GM23338 (cell line): ENCODE measurements at regions not wholly inside any gene's neighbourhood (a gene's known extent, or its start where the extent isn't known, plus 50 kb on each side); places are given as distances from the start of the nearest gene placed in this dataset.

Source experiments
- ATAC-seq: fragments of 200-7000 bp; cut with Tn5 transposase; 3 replicates; pipeline ENCODE4 v1.9.1; 2020
- DNase-seq: peaks from one replicate; pipeline ENCODE4 v3.0.0-alpha.2; 2015; ENCODE audit warnings: low spot score
- H2AFZ ChIP-seq: fragments of 200-600 bp; sonication (generic); 2 replicates; pipeline ENCODE4 v1.8.0; 2016; ENCODE audit warnings: antibody characterized with exemption, mild to moderate bottlenecking, moderate library complexity
- H3F3A ChIP-seq: fragments of 200-600 bp; sonication (generic); replicated peaks from 2 replicates; pipeline ENCODE4 v1.8.0; 2017; ENCODE audit warnings: antibody characterized with exemption, mixed run types, low read depth
- H3K27ac ChIP-seq: fragments of 200-600 bp; sonication (generic); 2 replicates; pipeline ENCODE4 v1.6.1; 2016; ENCODE audit warnings: low read depth
- H3K27me3 ChIP-seq: fragments of 200-600 bp; sonication (generic); 2 replicates; pipeline ENCODE4 v1.8.0; 2016; ENCODE audit warnings: mild to moderate bottlenecking, mixed run types, moderate library complexity; ENCODE audit not compliant: insufficient read depth
- H3K36me3 ChIP-seq: fragments of 200-600 bp; sonication (generic); 2 replicates; pipeline ENCODE4 v1.8.0; 2016; ENCODE audit warnings: mild to moderate bottlenecking; ENCODE audit not compliant: insufficient read depth
- H3K4me1 ChIP-seq: fragments of 200-600 bp; sonication (generic); 2 replicates; pipeline ENCODE4 v1.8.0; 2016; ENCODE audit warnings: mild to moderate bottlenecking, moderate library complexity; ENCODE audit not compliant: insufficient read depth
- H3K4me2 ChIP-seq: fragments of 200-600 bp; sonication (generic); 2 replicates; pipeline ENCODE4 v1.7.1; 2017; ENCODE audit warnings: mixed run types
- H3K4me3 ChIP-seq: fragments of 200-600 bp; sonication (generic); 2 replicates; pipeline ENCODE4 v1.6.1; 2016; ENCODE audit warnings: mixed run types
- H3K79me2 ChIP-seq: fragments of 200-600 bp; sonication (generic); replicated peaks from 2 replicates; pipeline ENCODE4 v1.8.0; 2017; ENCODE audit warnings: mild to moderate bottlenecking; ENCODE audit not compliant: insufficient read depth
- H3K9me2 ChIP-seq: fragments of 200-600 bp; sonication (generic); 2 replicates; pipeline ENCODE4 v1.8.0; 2017; ENCODE audit not compliant: insufficient read depth
- H4K20me1 ChIP-seq: fragments of 200-600 bp; sonication (generic); replicated peaks from 2 replicates; pipeline ENCODE4 v1.8.0; 2017; ENCODE audit warnings: mild to moderate bottlenecking; ENCODE audit not compliant: insufficient read depth
- H3K27ac Mint-ChIP-seq: 2 replicates; pipeline ENCODE4 v1.8.0; 2020; ENCODE audit warnings: inconsistent platforms, mild to moderate bottlenecking, moderate library complexity, mixed read lengths
- H3K27me3 Mint-ChIP-seq: 3 replicates; pipeline ENCODE4 v1.8.0; 2022; ENCODE audit warnings: low read depth, mild to moderate bottlenecking, moderate library complexity, mixed read lengths, inconsistent platforms; ENCODE audit not compliant: insufficient read depth, poor library complexity
- H3K36me3 Mint-ChIP-seq: 3 replicates; pipeline ENCODE4 v1.8.0; 2021; ENCODE audit warnings: low read depth, mild to moderate bottlenecking, inconsistent platforms, moderate library complexity, mixed read lengths
- H3K4me1 Mint-ChIP-seq: 3 replicates; pipeline ENCODE4 v1.8.0; 2020; ENCODE audit warnings: mild to moderate bottlenecking, inconsistent platforms, mixed read lengths
- H3K4me3 Mint-ChIP-seq: 3 replicates; pipeline ENCODE4 v1.8.0; 2021; ENCODE audit warnings: moderate library complexity, mild to moderate bottlenecking, inconsistent platforms, mixed read lengths
- H3K9me3 Mint-ChIP-seq: 3 replicates; pipeline ENCODE4 v1.8.0; 2020; ENCODE audit warnings: moderate library complexity, mild to moderate bottlenecking, inconsistent platforms, mixed read lengths
- CREB1 ChIP-seq: fragments of 250-450 bp; sonication (Bioruptor Pico); IDR thresholded peaks from 2 replicates; pipeline ENCODE4 v1.5.0; 2020; ENCODE audit warnings: low read depth, mild to moderate bottlenecking, moderate library complexity
- CTCF ChIP-seq, 2 experiments: fragments of 200-600 bp in 1 of 2; sonication (generic) in 1 of 2; conservative IDR thresholded peaks; 2 replicates each; pipeline versions ENCODE4 v1.5.1 to v1.6.1; 2016 to 2017; ENCODE audit warnings: antibody characterized with exemption in 2 of 2, low read depth in 2 of 2, mild to moderate bottlenecking in 2 of 2, moderate library complexity in 1 of 2
- ETS1 ChIP-seq: IDR thresholded peaks from 2 replicates; pipeline ENCODE4 v1.6.1; 2016; ENCODE audit warnings: antibody characterized with exemption
- JUNB ChIP-seq: IDR thresholded peaks from one replicate; pipeline ENCODE4 v1.6.1; 2016; ENCODE audit warnings: antibody characterized with exemption; ENCODE audit not compliant: unreplicated experiment
- NANOG ChIP-seq: IDR thresholded peaks from 2 replicates; pipeline ENCODE4 v1.6.1; 2016; ENCODE audit warnings: antibody characterized with exemption, borderline replicate concordance
- POLR2AphosphoS5 ChIP-seq: IDR thresholded peaks from 2 replicates; pipeline ENCODE4 v1.6.1; 2016; ENCODE audit warnings: antibody characterized with exemption, low read depth
- STAT1 ChIP-seq: IDR thresholded peaks from one replicate; pipeline ENCODE4 v1.6.1; 2016; ENCODE audit warnings: antibody characterized with exemption; ENCODE audit not compliant: unreplicated experiment
- ZNF331 ChIP-seq: fragments of 250-450 bp; sonication (Bioruptor Pico); IDR thresholded peaks from 2 replicates; pipeline ENCODE4 v1.5.0; 2020; ENCODE audit warnings: low read depth, mild to moderate bottlenecking, moderate library complexity

- TF ChIP-seq CTCF (conservative IDR thresholded peaks at IDR 0.05; ENCODE audit: low read depth in 2 of 2), result no peak
Measured at GRCh38 chr14:100654025-100654813, 67.0 kb upstream of the BEGAIN start (continued).

DNA sequence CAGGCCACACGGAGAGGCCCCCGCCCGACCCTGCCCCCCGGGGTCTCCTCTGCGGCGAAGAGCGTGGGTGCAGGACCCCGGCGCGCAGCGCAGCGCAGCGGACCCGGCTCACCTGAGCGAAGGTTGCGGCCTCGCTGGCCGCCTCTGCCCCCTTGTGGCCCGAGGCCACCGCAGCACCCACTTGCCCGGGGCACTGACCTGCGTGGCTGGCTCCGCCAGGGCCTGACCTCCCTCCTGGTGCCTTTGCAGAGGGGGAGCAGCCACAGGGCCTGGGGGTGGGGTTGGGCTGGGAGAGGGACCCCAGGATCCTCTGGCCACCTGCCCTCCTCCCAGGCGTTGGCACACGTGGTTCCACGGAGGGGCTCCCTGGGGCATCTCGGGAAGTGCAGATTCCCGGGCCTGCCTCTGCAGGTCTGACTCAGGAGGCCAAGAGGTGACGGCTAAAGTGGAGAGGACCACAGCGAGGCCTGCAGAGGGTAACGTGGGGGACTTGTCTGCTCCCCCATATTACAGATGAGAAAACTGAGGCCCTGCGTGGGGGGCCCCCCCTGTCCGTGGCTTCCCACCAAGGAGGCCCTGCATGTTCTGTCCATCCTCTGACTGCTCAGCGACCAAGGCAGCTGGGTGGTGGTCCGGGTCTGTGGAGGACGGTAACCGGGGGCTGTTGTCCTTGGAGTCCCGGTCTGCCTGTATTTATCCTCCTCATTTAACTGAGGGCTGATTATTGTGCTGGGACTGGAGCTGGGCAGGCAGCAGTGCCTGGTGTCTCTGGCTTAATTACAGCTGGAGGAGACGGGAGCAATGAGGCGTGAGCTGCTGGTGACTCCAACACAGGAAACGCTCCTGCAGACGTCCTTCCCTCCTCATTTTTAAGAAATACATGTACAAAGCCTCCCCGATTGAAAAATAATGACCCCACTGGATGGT, 67.9 kb upstream of the BEGAIN start:
- ATAC-seq (peak; percentile 86), DNase-seq (peak; percentile 66)
- no peaks in the 10 kb centered on the region for H3K4me1 ChIP-seq
- H3K79me2 ChIP-seq, result no peaks in the 10 kb centered on the region
- no peak overlapping the region for H2AFZ ChIP-seq
- H3K4me3 Mint-ChIP-seq, result no peak overlapping the region
- H3K27ac ChIP-seq, result no peak overlapping the region
- H3K27ac Mint-ChIP-seq, result no peak overlapping the region
- TF ChIP-seq NANOG (no peak), CTCF (conservative IDR thresholded peaks at IDR 0.05; ENCODE audit: low read depth in 2 of 2) (peak; percentile 53 to 84)
- no peaks in the 10 kb centered on the region for H3K9me2 ChIP-seq
- H3K4me1 Mint-ChIP-seq, result peaks cover 11% of the 10 kb centered on the region
- H4K20me1 ChIP-seq, result no peaks in the 10 kb centered on the region
- H3K36me3 Mint-ChIP-seq, result no peaks in the 10 kb centered on the region
- peaks cover 17% of the 10 kb centered on the region for H3K27me3 Mint-ChIP-seq
- peak overlapping the region; percentile 71 for H3K4me2 ChIP-seq
- peaks cover 4% of the 10 kb centered on the region; the same call in 1 of the 2 replicates for H3K27me3 ChIP-seq
- H3K9me3 Mint-ChIP-seq, result no peaks in the 10 kb centered on the region
- H3F3A ChIP-seq, result no peaks in the 10 kb centered on the region
- no peaks in the 10 kb centered on the region for H3K36me3 ChIP-seq
- H3K4me3 ChIP-seq, result peak overlapping the region; percentile 51

- Histone ChIP-seq H3K27me3 (peaks cover 4% of the 10 kb centered on the region; the same call in 1 of the 2 replicates), H3F3A (no peaks in the 10 kb centered on the region), H3K4me2 (no peak overlapping the region), H3K9me2 (no peaks in the 10 kb centered on the region), H3K27ac (no peak overlapping the region), H3K79me2 (no peaks in the 10 kb centered on the region), H3K4me3 (no peak overlapping the region), H3K4me1 (no peaks in the 10 kb centered on the region), H4K20me1 (no peaks in the 10 kb centered on the region), H3K36me3 (no peaks in the 10 kb centered on the region), H2AFZ (no peak overlapping the region)
- no peaks in the 10 kb centered on the region for H3K9me3 Mint-ChIP-seq
- H3K27ac Mint-ChIP-seq, result no peak overlapping the region
- no peak for ATAC-seq
- DNase-seq, result no peak
- H3K27me3 Mint-ChIP-seq, result peaks cover 17% of the 10 kb centered on the region
- peaks cover 11% of the 10 kb centered on the region for H3K4me1 Mint-ChIP-seq
- H3K4me3 Mint-ChIP-seq, result no peak overlapping the region
- H3K36me3 Mint-ChIP-seq, result no peaks in the 10 kb centered on the region
- TF ChIP-seq CREB1, result no peak
- TF ChIP-seq POLR2AphosphoS5, result no peak
- TF ChIP-seq ETS1, result no peak
- TF ChIP-seq STAT1, result no peak
- TF ChIP-seq CTCF (conservative IDR thresholded peaks at IDR 0.05; ENCODE audit: low read depth in 2 of 2), result no peak
- TF ChIP-seq ZNF331 (CRISPR knock-in tag), result no peak
- TF ChIP-seq JUNB, result no peak
Measured at GRCh38 chr14:100655741-100656085, 68.5 kb upstream of the BEGAIN start.
